ENCODE measurements at regions not wholly inside any gene's neighbourhood (a gene's known extent, or its start where the extent isn't known, plus 50 kb on each side); places are given as distances from the start of the nearest gene placed in this dataset.

- no peak for DNase-seq
These were observed 49.8 kb upstream of the EYA4 start for GRCh38 chr6:133191323-133191722.

All from bone marrow (tissue), 2 donors.